Choroid plexus epithelial cell (primary cell): ENCODE measurements at regions not wholly inside any gene's neighbourhood (a gene's known extent, or its start where the extent isn't known, plus 50 kb on each side); places are given as distances from the start of the nearest gene placed in this dataset.

ENCODE experiments used
- DNase-seq: peaks from one replicate; pipeline ENCODE4 v3.0.0-alpha.2; 2010; ENCODE audit warnings: low read depth
- H3K4me3 ChIP-seq: 2 replicates; pipeline ENCODE4 v1.5.1; 2011; ENCODE audit warnings: low read depth, mild to moderate bottlenecking, control low read depth, low read length, moderate library complexity
- TF ChIP-seq, protein P1 (sequence below): conservative IDR thresholded peaks from 2 replicates; pipeline ENCODE4 v1.5.1; 2011; ENCODE audit warnings: low read depth, mild to moderate bottlenecking, control low read depth, inconsistent platforms, low read length, moderate library complexity

DNA sequence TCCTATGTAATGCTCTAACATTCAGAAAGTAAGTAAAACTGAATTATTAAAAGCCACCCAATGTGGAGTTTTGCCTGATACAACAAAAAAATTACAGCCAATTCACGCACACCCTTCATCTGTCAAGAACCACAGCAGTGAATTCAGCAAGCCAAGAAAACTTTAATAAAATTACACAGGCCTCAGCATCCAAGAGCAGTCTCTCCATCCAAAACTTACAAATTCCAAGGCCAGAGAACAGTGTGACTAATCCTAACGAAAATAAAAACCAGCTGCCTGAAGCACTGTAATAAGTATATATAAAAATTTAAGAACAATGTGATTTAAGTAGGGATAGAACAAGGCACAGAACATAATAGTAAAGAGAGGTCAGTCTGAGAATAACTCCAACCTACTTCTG is 54.2 kb downstream of the SIX6 start:
- no peak overlapping the region for H3K4me3 ChIP-seq
- DNase-seq = peak; percentile 47
- TF ChIP-seq, protein P1, sequence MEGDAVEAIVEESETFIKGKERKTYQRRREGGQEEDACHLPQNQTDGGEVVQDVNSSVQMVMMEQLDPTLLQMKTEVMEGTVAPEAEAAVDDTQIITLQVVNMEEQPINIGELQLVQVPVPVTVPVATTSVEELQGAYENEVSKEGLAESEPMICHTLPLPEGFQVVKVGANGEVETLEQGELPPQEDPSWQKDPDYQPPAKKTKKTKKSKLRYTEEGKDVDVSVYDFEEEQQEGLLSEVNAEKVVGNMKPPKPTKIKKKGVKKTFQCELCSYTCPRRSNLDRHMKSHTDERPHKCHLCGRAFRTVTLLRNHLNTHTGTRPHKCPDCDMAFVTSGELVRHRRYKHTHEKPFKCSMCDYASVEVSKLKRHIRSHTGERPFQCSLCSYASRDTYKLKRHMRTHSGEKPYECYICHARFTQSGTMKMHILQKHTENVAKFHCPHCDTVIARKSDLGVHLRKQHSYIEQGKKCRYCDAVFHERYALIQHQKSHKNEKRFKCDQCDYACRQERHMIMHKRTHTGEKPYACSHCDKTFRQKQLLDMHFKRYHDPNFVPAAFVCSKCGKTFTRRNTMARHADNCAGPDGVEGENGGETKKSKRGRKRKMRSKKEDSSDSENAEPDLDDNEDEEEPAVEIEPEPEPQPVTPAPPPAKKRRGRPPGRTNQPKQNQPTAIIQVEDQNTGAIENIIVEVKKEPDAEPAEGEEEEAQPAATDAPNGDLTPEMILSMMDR = no peak

DNA sequence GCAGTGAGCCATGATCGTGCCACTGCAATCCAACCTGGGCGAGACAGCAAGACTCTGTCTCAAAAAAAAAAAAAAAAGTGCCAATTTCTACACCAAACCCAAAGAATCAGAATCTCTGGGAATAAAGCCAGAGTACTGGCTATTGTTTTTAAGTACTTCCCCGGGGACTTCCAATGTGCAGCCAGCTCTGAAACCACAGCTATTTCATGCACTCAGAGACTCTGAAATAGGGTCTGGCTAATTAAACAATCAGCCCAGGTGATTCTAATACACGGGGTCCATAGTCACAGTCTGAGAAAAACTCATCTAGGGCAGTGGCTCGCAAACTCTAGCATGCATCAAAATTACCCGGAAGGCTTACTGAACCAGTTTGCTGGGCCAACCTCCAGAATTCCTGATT is 56.3 kb downstream of the SIX6 start:
- DNase-seq = peak; percentile 88
- TF ChIP-seq, protein P1 = no peak
- H3K4me3 ChIP-seq = no peak overlapping the region

DNA sequence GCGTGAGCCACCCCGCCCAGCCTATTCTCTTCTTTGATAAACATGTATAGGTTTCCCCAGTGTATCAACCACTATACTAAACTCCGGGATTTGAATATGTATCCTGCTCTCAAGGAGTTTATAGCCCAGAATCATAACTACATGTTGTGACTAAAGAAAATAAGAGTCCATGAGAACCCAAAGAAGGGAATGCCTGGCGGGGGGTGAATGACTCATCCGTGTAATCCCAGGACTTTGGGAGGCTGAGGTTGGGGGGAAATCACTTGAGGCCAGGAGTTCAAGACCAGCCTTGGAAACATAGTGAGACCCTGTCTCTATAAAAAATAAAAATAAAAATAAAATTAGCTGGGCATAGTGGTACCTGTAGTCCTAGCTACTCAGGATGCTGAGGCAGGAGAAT is 57.2 kb downstream of the SIX6 start:
- TF ChIP-seq, protein P1 = no peak
- DNase-seq = peak; percentile 24

DNA sequence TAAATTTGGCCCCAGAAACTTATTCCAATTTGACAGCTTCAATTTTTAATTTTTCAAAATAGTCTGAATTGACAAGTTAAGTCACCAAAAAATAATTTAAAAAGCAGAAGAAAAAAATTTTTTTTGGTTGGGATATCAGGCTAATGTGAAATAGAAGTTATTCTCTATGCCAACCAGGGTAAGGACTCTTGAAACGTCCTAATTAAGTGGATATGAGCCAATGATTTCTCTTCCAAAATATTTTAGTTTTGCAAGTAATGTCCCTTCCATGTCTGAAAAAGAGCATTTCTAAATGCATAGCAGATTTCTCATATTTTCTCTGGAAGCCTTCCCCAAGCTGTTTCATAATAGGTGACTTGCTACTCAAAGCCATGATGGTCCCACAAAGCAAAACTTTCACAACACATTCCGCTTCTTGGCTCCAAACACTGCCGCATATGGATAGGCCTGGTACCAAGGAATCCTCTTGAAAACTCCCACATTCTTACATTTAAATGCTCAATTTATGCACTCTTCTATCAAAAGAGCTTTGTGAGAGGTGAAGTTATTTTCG is 65.1 kb downstream of the SIX6 start:
- TF ChIP-seq, protein P1 = no peak
- H3K4me3 ChIP-seq = no peak overlapping the region
- DNase-seq = peak; percentile 47

More for the DNA sequence above, 57.2 kb downstream of the SIX6 start:
- H3K4me3 ChIP-seq = no peak overlapping the region

DNA sequence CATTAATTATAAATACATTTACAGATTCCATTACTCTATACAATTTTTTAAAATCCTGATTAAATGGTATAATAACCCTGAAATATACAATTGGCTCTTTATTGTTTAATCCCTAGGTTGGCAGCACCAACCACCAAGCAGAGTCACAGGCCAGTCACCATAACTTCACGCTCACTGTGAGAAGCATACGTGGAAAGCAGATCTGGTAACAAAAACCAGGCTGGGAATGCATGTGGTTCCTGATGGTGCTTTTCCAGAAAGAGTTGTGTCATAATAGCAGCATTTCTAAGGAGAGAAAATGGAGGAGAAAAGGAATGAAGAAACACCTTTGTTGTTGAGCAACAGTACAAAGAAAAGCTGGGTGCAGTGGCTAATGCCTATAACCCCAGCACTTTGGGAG is 66.1 kb downstream of the SIX6 start:
- no peak for DNase-seq
- no peak overlapping the region for H3K4me3 ChIP-seq
- TF ChIP-seq, protein P1 = no peak

DNA sequence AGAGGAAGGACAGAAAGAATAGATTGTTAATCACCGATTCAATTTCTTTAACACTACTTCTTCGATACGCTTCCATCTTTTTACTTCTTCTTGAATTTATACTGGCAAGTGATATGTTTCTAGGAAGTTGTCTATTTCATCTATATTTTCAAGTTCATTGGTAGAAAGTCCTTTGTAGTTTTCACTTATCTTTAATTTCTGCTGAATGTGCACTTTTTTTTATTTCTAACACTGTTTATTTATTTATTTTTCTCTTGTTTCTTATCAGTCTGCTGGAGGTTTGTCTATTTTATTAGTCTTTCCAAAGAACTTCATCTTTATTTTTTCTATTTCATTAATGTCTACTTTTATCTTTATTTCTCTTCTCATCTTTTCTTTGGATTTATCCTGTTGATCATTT is 63.6 kb downstream of the SIX1 start:
- DNase-seq = no peak
- H3K4me3 ChIP-seq = no peak overlapping the region
- TF ChIP-seq, protein P1 = no peak

DNA sequence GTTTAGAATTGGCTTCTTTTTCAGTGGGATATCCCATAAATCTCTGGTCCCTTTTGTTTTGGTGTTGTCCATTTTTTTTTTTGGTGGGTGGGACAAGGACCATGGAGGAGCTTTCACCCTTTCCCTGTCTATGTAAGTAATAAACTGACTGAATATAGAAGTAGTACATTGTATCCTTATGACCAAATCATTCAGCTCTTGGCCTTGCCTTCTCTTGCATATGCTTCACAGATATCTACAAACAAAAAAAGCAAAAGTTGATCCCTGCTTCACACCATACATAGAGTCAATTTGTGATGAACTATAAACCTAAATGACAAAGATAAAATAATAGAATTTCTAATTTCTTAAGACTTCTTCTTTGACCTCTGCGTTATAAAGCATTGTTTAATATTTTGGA is 59.8 kb downstream of the SIX1 start:
- no peak for DNase-seq
- TF ChIP-seq, protein P1 = no peak
- no peak overlapping the region for H3K4me3 ChIP-seq
